DND-41 (cell line): ENCODE measurements at regions not wholly inside any gene's neighbourhood (a gene's known extent, or its start where the extent isn't known, plus 50 kb on each side); places are given as distances from the start of the nearest gene placed in this dataset.

ENCODE experiments used
- ATAC-seq: fragments of 200-7000 bp; cut with Tn5 transposase; 3 replicates; pipeline ENCODE4 v1.9.1; 2021; ENCODE audit warnings: low read depth; ENCODE audit not compliant: insufficient read depth
- DNase-seq: peaks from one replicate; pipeline ENCODE4 v3.0.0-alpha.2; 2020
- H2AFZ ChIP-seq: 2 replicates; pipeline ENCODE4 v1.6.0; 2012; ENCODE audit warnings: low read depth, low read length
- H3K27ac ChIP-seq: 2 replicates; pipeline ENCODE4 v1.5.1; 2012; ENCODE audit warnings: low read length, inconsistent platforms
- H3K27me3 ChIP-seq: fragments of 200-600 bp; sonication (generic); 2 replicates; pipeline ENCODE4 v1.6.0; 2012; ENCODE audit warnings: low read length, mild to moderate bottlenecking, inconsistent platforms; ENCODE audit not compliant: insufficient read depth, poor library complexity
- H3K36me3 ChIP-seq: 2 replicates; pipeline ENCODE4 v1.5.1; 2012; ENCODE audit warnings: low read length, inconsistent platforms; ENCODE audit not compliant: insufficient read depth
- H3K4me1 ChIP-seq: 2 replicates; pipeline ENCODE4 v1.5.1; 2012; ENCODE audit warnings: mild to moderate bottlenecking, low read length; ENCODE audit not compliant: insufficient read depth
- H3K4me2 ChIP-seq: 2 replicates; pipeline ENCODE4 v1.6.0; 2012; ENCODE audit warnings: mild to moderate bottlenecking, moderate library complexity, low read length, inconsistent platforms; ENCODE audit not compliant: insufficient read depth
- H3K4me3 ChIP-seq, 2 experiments: fragments of 200-600 bp in 1 of 2; shearing (Covaris generic) in 1 of 2; 2 replicates each; pipeline ENCODE4 v1.5.1; 2012 to 2016; ENCODE audit warnings: inconsistent platforms in 2 of 2, low read length in 2 of 2, mild to moderate bottlenecking in 2 of 2, low read depth in 1 of 2, moderate library complexity in 1 of 2
- H3K79me2 ChIP-seq: 2 replicates; pipeline ENCODE4 v1.6.0; 2012; ENCODE audit warnings: low read length, inconsistent platforms; ENCODE audit not compliant: insufficient read depth
- H3K9ac ChIP-seq: 2 replicates; pipeline ENCODE4 v1.6.0; 2012; ENCODE audit warnings: low read depth, mild to moderate bottlenecking, inconsistent platforms, low read length, moderate library complexity
- H3K9me3 ChIP-seq: 2 replicates; pipeline ENCODE4 v1.5.1; 2012; ENCODE audit warnings: low read length, moderate library complexity, mild to moderate bottlenecking, inconsistent platforms; ENCODE audit not compliant: insufficient read depth, severe bottlenecking
- H4K20me1 ChIP-seq: 2 replicates; pipeline ENCODE4 v1.6.0; 2012; ENCODE audit warnings: low read length; ENCODE audit not compliant: insufficient read depth
- CTCF ChIP-seq: IDR thresholded peaks from 2 replicates; pipeline ENCODE4 v1.5.1; 2012; ENCODE audit warnings: borderline replicate concordance, low read length, moderate library complexity, mild to moderate bottlenecking; ENCODE audit not compliant: poor library complexity, severe bottlenecking; ENCODE audit errors: extremely low read depth
- EZH2 ChIP-seq: IDR thresholded peaks from 3 replicates; pipeline ENCODE4 v1.6.1; 2012; ENCODE audit warnings: borderline replicate concordance, low read depth, mild to moderate bottlenecking, moderate library complexity, low read length, inconsistent platforms; ENCODE audit not compliant: severe bottlenecking

DNA sequence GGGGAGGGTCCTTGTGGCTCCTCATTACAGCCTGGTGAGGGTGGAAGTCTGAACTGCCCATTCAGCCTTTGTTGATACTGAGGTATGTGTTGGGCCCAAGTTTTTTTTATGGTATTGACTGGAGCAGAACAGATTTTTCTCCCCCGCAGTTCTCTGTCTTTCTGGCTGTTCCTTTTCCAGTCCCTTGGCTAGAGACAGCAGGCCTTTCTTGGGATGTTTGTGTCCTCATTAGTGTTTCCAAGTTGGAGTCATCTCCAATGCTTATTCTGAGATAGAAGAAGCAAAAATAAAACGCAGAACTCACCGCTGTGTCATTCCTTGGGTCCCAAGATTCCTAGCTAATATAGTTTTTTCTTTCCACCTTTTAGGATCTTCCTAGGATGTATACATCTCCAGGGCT lies 193.3 kb downstream of the RAMP3 start:
- Histone ChIP-seq H3K4me2 (no peak overlapping the region), H3K79me2 (no peaks in the 10 kb centered on the region), H3K27me3 (peaks cover 5% of the 10 kb centered on the region), H3K27ac (no peak overlapping the region), H2AFZ (no peak overlapping the region), H3K9me3 (no peaks in the 10 kb centered on the region), H4K20me1 (no peaks in the 10 kb centered on the region), H3K4me3 (no peak overlapping the region), H3K9ac (no peak overlapping the region), H3K36me3 (no peaks in the 10 kb centered on the region), H3K4me1 (no peaks in the 10 kb centered on the region)
- TF ChIP-seq EZH2 (no peak), CTCF (no peak)
- DNase-seq (no peak), ATAC-seq (no peak)

DNA sequence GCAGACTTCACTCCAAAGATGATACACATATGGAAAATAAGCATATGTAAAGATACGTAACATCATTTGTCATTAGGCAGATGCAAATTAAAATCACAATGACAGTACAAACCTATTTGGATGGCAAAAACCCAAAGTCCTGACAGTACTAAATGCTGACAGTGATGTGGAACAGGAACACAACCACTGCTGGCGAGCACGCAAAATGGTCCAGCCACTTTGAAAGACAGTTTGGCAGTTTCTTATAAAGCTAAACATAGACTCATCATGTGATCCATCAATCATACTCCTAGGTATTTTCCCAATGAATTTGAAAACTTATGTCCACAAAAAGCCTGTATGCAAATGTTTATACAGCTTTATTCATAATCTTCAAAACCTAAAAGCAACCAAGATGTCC lies 200.7 kb downstream of the RAMP3 start:
- no peak overlapping the region for H2AFZ ChIP-seq
- H3K4me2 ChIP-seq: no peak overlapping the region
- H3K79me2 ChIP-seq: no peaks in the 10 kb centered on the region
- H3K4me3 ChIP-seq: no peak overlapping the region
- no peak overlapping the region for H3K9ac ChIP-seq
- no peak overlapping the region for H3K27ac ChIP-seq
- no peaks in the 10 kb centered on the region for H3K9me3 ChIP-seq
- no peak for TF ChIP-seq EZH2
- no peak for TF ChIP-seq CTCF
- H3K4me1 ChIP-seq: no peaks in the 10 kb centered on the region
- H3K36me3 ChIP-seq: no peaks in the 10 kb centered on the region
- no peak for ATAC-seq
- DNase-seq: no peak
- H3K27me3 ChIP-seq: peaks cover 6% of the 10 kb centered on the region
- no peaks in the 10 kb centered on the region for H4K20me1 ChIP-seq

DNA sequence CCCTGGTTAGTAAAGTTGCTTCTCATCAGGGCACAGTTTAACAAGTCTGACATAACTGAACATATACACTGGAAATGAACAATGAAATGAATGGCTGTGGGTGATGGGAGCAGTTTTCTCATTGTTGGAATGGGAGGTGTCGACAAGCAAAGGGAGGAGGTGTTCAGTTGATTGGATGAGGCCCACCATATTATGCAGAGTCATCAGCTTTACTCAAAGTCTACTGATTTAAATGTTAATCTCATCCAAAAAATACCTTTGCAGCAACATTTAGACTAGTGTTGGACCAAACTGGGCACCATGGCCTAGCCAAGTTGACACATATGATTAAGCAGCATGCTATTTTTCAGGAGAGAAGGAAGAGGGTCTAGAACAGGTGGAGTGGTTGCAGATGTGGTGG lies 201.7 kb downstream of the RAMP3 start:
- Histone ChIP-seq H3K9ac (no peak overlapping the region), H3K36me3 (no peaks in the 10 kb centered on the region), H3K9me3 (no peaks in the 10 kb centered on the region), H2AFZ (no peak overlapping the region), H3K4me2 (no peak overlapping the region), H3K4me1 (no peaks in the 10 kb centered on the region), H3K27ac (no peak overlapping the region), H3K79me2 (no peaks in the 10 kb centered on the region), H3K27me3 (peaks cover 4% of the 10 kb centered on the region), H4K20me1 (no peaks in the 10 kb centered on the region), H3K4me3 (no peak overlapping the region)
- DNase-seq (no peak), ATAC-seq (no peak)
- TF ChIP-seq EZH2: no peak
- no peak for TF ChIP-seq CTCF

GRCh38 chr7:45359776-45360175 lies 202.2 kb downstream of the RAMP3 start:
- ATAC-seq: no peak
- H3K36me3 ChIP-seq: no peaks in the 10 kb centered on the region
- TF ChIP-seq EZH2: no peak
- no peak for TF ChIP-seq CTCF

More at GRCh38 chr7:45359776-45360175, 202.2 kb downstream of the RAMP3 start:
- H4K20me1 ChIP-seq: no peaks in the 10 kb centered on the region
- H3K4me1 ChIP-seq: no peaks in the 10 kb centered on the region
- no peak overlapping the region for H3K27ac ChIP-seq
- H2AFZ ChIP-seq: no peak overlapping the region
- H3K4me3 ChIP-seq: no peak overlapping the region
- no peak overlapping the region for H3K4me2 ChIP-seq
- H3K9ac ChIP-seq: no peak overlapping the region
- no peak for DNase-seq
- H3K27me3 ChIP-seq: peaks cover 4% of the 10 kb centered on the region
- H3K79me2 ChIP-seq: no peaks in the 10 kb centered on the region
- H3K9me3 ChIP-seq: no peaks in the 10 kb centered on the region
